Large intestine (tissue), 3 donors: ENCODE measurements at regions not wholly inside any gene's neighbourhood (a gene's known extent, or its start where the extent isn't known, plus 50 kb on each side); places are given as distances from the start of the nearest gene placed in this dataset.

Experiments
- DNase-seq, 2 donors: peaks; one replicate each; pipeline versions ENCODE4 v3.0.0 to v3.0.0-alpha.2; 2013
- H3K27ac ChIP-seq: one replicate; pipeline ENCODE4 v1.5.1; 2013; ENCODE audit warnings: low read length
- H3K27me3 ChIP-seq: 2 replicates; pipeline ENCODE4 v1.6.1; 2013; ENCODE audit warnings: low read length; ENCODE audit not compliant: control insufficient read depth, insufficient read depth
- H3K36me3 ChIP-seq: 2 replicates; pipeline ENCODE4 v1.6.1; 2013; ENCODE audit warnings: low read length; ENCODE audit not compliant: control insufficient read depth, insufficient read depth
- H3K4me1 ChIP-seq: one replicate; pipeline ENCODE4 v1.6.1; 2013; ENCODE audit warnings: low read length; ENCODE audit not compliant: control insufficient read depth, insufficient read depth
- H3K4me3 ChIP-seq: one replicate; pipeline ENCODE4 v1.5.1; 2013; ENCODE audit warnings: low read length
- H3K9me3 ChIP-seq: one replicate; pipeline ENCODE4 v1.6.1; 2013; ENCODE audit warnings: mild to moderate bottlenecking, low read depth, low read length, moderate library complexity; ENCODE audit not compliant: control insufficient read depth
- WGBS: methylation state at CpG from one replicate; pipeline ENCODE4 v1.1.5; 2013; ENCODE audit warnings: low lambda C conversion rate; ENCODE audit not compliant: insufficient coverage; 5-methylcytosine and 5-hydroxymethylcytosine counted together

- no peak for DNase-seq
- no peak overlapping the region for H3K27ac ChIP-seq
- H3K27me3 ChIP-seq = no peaks in the 10 kb centered on the region
- WGBS = no CpG with 5 or more reads among the region's 3 CpGs
- H3K4me1 ChIP-seq = no peaks in the 10 kb centered on the region
- H3K36me3 ChIP-seq = no peaks in the 10 kb centered on the region
- H3K4me3 ChIP-seq = no peak overlapping the region
- H3K9me3 ChIP-seq = no peaks in the 10 kb centered on the region
Observed at GRCh38 chr17:6020376-6021010, 49.7 kb upstream of the WSCD1 start.
